ENCODE measurements at regions not wholly inside any gene's neighbourhood (a gene's known extent, or its start where the extent isn't known, plus 50 kb on each side); places are given as distances from the start of the nearest gene placed in this dataset.
"Not testable (repeated sequence)": the region's sequence is repeated elsewhere in the genome, so short reads cannot be mapped to it uniquely, and the experiment has no call there.

GRCh38 chr10:27355918-27356573, 115.4 kb upstream of the ACBD5 start:
- TF ChIP-seq TARDBP (IDR thresholded peaks at IDR 0.05) = no peak
- no peak for TF ChIP-seq FOXM1 (IDR thresholded peaks at IDR 0.05; ENCODE audit: borderline replicate concordance)
- no peak for TF ChIP-seq FOXA1 (IDR thresholded peaks at IDR 0.05)
- TF ChIP-seq ZNF384 (IDR thresholded peaks at IDR 0.05) = no peak
- TF ChIP-seq ELF4 (IDR thresholded peaks at IDR 0.05) = no peak
- no peak for TF ChIP-seq BHLHE40 (IDR thresholded peaks at IDR 0.05; ENCODE audit: borderline replicate concordance)
- no peak for TF ChIP-seq SP1 (IDR thresholded peaks at IDR 0.05)
- no peak for TF ChIP-seq L3MBTL2 (conservative IDR thresholded peaks at IDR 0.05)
- no peak for TF ChIP-seq FOXK2 (IDR thresholded peaks at IDR 0.05)
- DNase-seq (ENCODE audit: extremely low spot score) = no peak
- CTCF ChIA-PET = no interaction called here
- POLR2A ChIA-PET = no interaction called here

GRCh38 chr10:27354643-27355270, 114.2 kb upstream of the ACBD5 start:
- CTCF ChIA-PET; DNase-seq (ENCODE audit: extremely low spot score): not testable (repeated sequence)

GRCh38 chr10:27354100-27354499, 113.5 kb upstream of the ACBD5 start:
- POLR2A ChIA-PET; CTCF ChIA-PET; DNase-seq (ENCODE audit: extremely low spot score): not testable (repeated sequence)

More at GRCh38 chr10:27354643-27355270, 114.2 kb upstream of the ACBD5 start:
- POLR2A ChIA-PET = not testable (repeated sequence)

- ChIA-PET POLR2A (no interaction called here), CTCF (no interaction called here)
- TF ChIP-seq FOXK2 (IDR thresholded peaks at IDR 0.05) = no peak
- no peak for TF ChIP-seq SUZ12 (IDR thresholded peaks at IDR 0.05)
- no peak for TF ChIP-seq PKNOX1 (IDR thresholded peaks at IDR 0.05)
- DNase-seq (ENCODE audit: extremely low spot score) = no peak
Measured at GRCh38 chr10:27349987-27350386, 109.4 kb upstream of the ACBD5 start.

GRCh38 chr10:27347827-27348207, 107.2 kb upstream of the ACBD5 start:
- DNase-seq (ENCODE audit: extremely low spot score); CTCF ChIA-PET; POLR2A ChIA-PET: not testable (repeated sequence)

- POLR2A ChIA-PET = interaction anchor here (0.8 kb wide), 1 partner anchor 103 kb away, joined by 3 read pairs; no protein-coding TSS in a partner anchor
- CTCF ChIA-PET = no interaction called here
- TF ChIP-seq ELF4 (IDR thresholded peaks at IDR 0.05) = no peak
- TF ChIP-seq FOXM1 (IDR thresholded peaks at IDR 0.05; ENCODE audit: borderline replicate concordance) = no peak
- no peak for TF ChIP-seq PKNOX1 (IDR thresholded peaks at IDR 0.05)
- no peak for TF ChIP-seq HDGF (IDR thresholded peaks at IDR 0.05; ENCODE audit: borderline replicate concordance)
- TF ChIP-seq FOXK2 (IDR thresholded peaks at IDR 0.05) = no peak
- no peak for TF ChIP-seq CTBP1 (IDR thresholded peaks at IDR 0.05; ENCODE audit: borderline replicate concordance)
- no peak for TF ChIP-seq LEF1 (IDR thresholded peaks at IDR 0.05; ENCODE audit: borderline replicate concordance)
- no peak for TF ChIP-seq L3MBTL2 (conservative IDR thresholded peaks at IDR 0.05)
- TF ChIP-seq BHLHE40 (IDR thresholded peaks at IDR 0.05; ENCODE audit: borderline replicate concordance) = no peak
- no peak for TF ChIP-seq ARNT (IDR thresholded peaks at IDR 0.05)
- TF ChIP-seq FOXA1 (IDR thresholded peaks at IDR 0.05) = no peak
- no peak for TF ChIP-seq TARDBP (IDR thresholded peaks at IDR 0.05)
- TF ChIP-seq ZNF384 (IDR thresholded peaks at IDR 0.05) = no peak
- no peak for TF ChIP-seq SP1 (IDR thresholded peaks at IDR 0.05)
- no peak for TF ChIP-seq NFRKB (IDR thresholded peaks at IDR 0.05)
- no peak for TF ChIP-seq SUZ12 (IDR thresholded peaks at IDR 0.05)
- DNase-seq (ENCODE audit: extremely low spot score) = no peak
Measured at GRCh38 chr10:27345455-27345920, 104.9 kb upstream of the ACBD5 start.

- TF ChIP-seq CTBP1 (IDR thresholded peaks at IDR 0.05; ENCODE audit: borderline replicate concordance) (no peak), FOXM1 (IDR thresholded peaks at IDR 0.05; ENCODE audit: borderline replicate concordance) (no peak), NFRKB (IDR thresholded peaks at IDR 0.05) (no peak), SP1 (IDR thresholded peaks at IDR 0.05) (no peak), FOXA1 (IDR thresholded peaks at IDR 0.05) (no peak), FOXK2 (IDR thresholded peaks at IDR 0.05) (no peak), ZNF384 (IDR thresholded peaks at IDR 0.05) (no peak), L3MBTL2 (conservative IDR thresholded peaks at IDR 0.05) (no peak), SUZ12 (IDR thresholded peaks at IDR 0.05) (no peak), TARDBP (IDR thresholded peaks at IDR 0.05) (no peak), PKNOX1 (IDR thresholded peaks at IDR 0.05) (no peak), LEF1 (IDR thresholded peaks at IDR 0.05; ENCODE audit: borderline replicate concordance) (no peak), BHLHE40 (IDR thresholded peaks at IDR 0.05; ENCODE audit: borderline replicate concordance) (no peak), HDGF (IDR thresholded peaks at IDR 0.05; ENCODE audit: borderline replicate concordance) (no peak), ELF4 (IDR thresholded peaks at IDR 0.05) (no peak), ARNT (IDR thresholded peaks at IDR 0.05) (no peak)
- ChIA-PET POLR2A (no interaction called here), CTCF (no interaction called here)
- DNase-seq (ENCODE audit: extremely low spot score) = no peak
Measured at GRCh38 chr10:27344568-27345454, 104.2 kb upstream of the ACBD5 start.

All from HEK293T (cell line).